PFSK-1 (cell line): ENCODE measurements at regions not wholly inside any gene's neighbourhood (a gene's known extent, or its start where the extent isn't known, plus 50 kb on each side); places are given as distances from the start of the nearest gene placed in this dataset.

Experiments used
- FOXP2 ChIP-seq: optimal IDR thresholded peaks from 2 replicates; pipeline ENCODE3; 2011; ENCODE audit warnings: borderline replicate concordance, control low read depth, inconsistent platforms; ENCODE audit not compliant: insufficient read depth; ENCODE audit errors: extremely low read length, extremely low read depth
- POLR2AphosphoS5 ChIP-seq: IDR thresholded peaks from 2 replicates; pipeline ENCODE4 v1.6.1; 2012; ENCODE audit warnings: low read depth, mild to moderate bottlenecking, control low read depth, low read length, moderate library complexity
- REST ChIP-seq, 2 experiments: IDR thresholded peaks; 2 replicates each; pipeline versions ENCODE4 v1.6.1 to v1.8.0; 2011 to 2012; ENCODE audit warnings: low read depth in 2 of 2, low read length in 2 of 2, control low read depth in 1 of 2, inconsistent platforms in 1 of 2, mild to moderate bottlenecking in 1 of 2, moderate library complexity in 1 of 2; ENCODE audit not compliant: insufficient read depth in 1 of 2
- SIN3A ChIP-seq: IDR thresholded peaks from 2 replicates; pipeline ENCODE4 v1.6.1; 2012; ENCODE audit warnings: mild to moderate bottlenecking, low read length, moderate library complexity, borderline replicate concordance; ENCODE audit not compliant: insufficient read depth
- TAF1 ChIP-seq: IDR thresholded peaks from 2 replicates; pipeline ENCODE4 v1.6.1; 2012; ENCODE audit warnings: low read length, control low read depth, borderline replicate concordance; ENCODE audit not compliant: insufficient read depth

- TF ChIP-seq FOXP2 = no peak
- TF ChIP-seq TAF1 = no peak
Observed at GRCh38 chr7:32224276-32224675, 154.1 kb upstream of the PDE1C start.

GRCh38 chr7:32223721-32224120 lies 153.5 kb upstream of the PDE1C start:
- TF ChIP-seq TAF1 (no peak), REST (IDR thresholded peaks at IDR 0.05; ENCODE audit: insufficient read depth in 1 of 2, low read depth in 2 of 2, low read length in 2 of 2) (no peak), POLR2AphosphoS5 (no peak), FOXP2 (no peak), SIN3A (no peak)

- no peak for TF ChIP-seq FOXP2
- no peak for TF ChIP-seq POLR2AphosphoS5
- no peak for TF ChIP-seq SIN3A
- TF ChIP-seq REST (IDR thresholded peaks at IDR 0.05; ENCODE audit: insufficient read depth in 1 of 2, low read depth in 2 of 2, low read length in 2 of 2) = no peak
- TF ChIP-seq TAF1 = no peak
Observed at GRCh38 chr7:32223071-32223650, 153.0 kb upstream of the PDE1C start.

GRCh38 chr7:32222251-32222900 lies 152.2 kb upstream of the PDE1C start:
- TF ChIP-seq REST (IDR thresholded peaks at IDR 0.05; ENCODE audit: insufficient read depth in 1 of 2, low read depth in 2 of 2, low read length in 2 of 2) (no peak), FOXP2 (no peak), POLR2AphosphoS5 (no peak), TAF1 (no peak), SIN3A (no peak)

- TF ChIP-seq TAF1 (no peak), REST (IDR thresholded peaks at IDR 0.05; ENCODE audit: insufficient read depth in 1 of 2, low read depth in 2 of 2, low read length in 2 of 2) (no peak), SIN3A (no peak), POLR2AphosphoS5 (no peak), FOXP2 (no peak)
Observed at GRCh38 chr7:32221736-32222135, 151.5 kb upstream of the PDE1C start.
